SK-N-MC (cell line): ENCODE measurements at regions not wholly inside any gene's neighbourhood (a gene's known extent, or its start where the extent isn't known, plus 50 kb on each side); places are given as distances from the start of the nearest gene placed in this dataset.

ENCODE experiments used
- EZH2 ChIP-seq: fragments of 200-600 bp; sonication (generic); IDR thresholded peaks from one replicate; pipeline ENCODE4 v1.6.1; 2017; ENCODE audit warnings: antibody characterized with exemption
- POLR2AphosphoS5 ChIP-seq: IDR thresholded peaks from 2 replicates; pipeline ENCODE4 v1.6.1; 2012; ENCODE audit warnings: mild to moderate bottlenecking, low read depth, low read length, borderline replicate concordance

DNA sequence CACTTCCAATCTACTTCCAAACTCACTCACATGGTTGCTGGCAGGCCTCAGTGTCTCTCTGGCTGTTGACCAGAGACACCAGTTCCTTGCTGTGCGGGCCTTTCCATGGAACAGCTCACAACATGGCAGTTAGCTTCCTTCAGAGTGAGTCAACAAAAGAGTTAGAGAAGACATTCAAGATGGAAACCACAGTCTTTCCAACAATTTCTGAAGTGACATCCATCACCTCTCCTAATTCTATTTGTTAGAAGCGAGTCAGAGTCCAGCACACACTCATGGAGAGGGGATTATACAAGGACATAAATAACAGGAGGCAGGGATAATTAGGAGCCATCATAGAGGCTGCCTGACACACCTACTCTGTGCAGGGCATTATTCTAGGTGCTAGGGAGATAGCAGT lies 62.5 kb upstream of the TMEM164 start:
- TF ChIP-seq EZH2 (no peak), POLR2AphosphoS5 (no peak)
